K562 (cell line): ENCODE measurements at regions not wholly inside any gene's neighbourhood (a gene's known extent, or its start where the extent isn't known, plus 50 kb on each side); places are given as distances from the start of the nearest gene placed in this dataset.

Experiments used
- BACH1 ChIP-seq: fragments of 200-800 bp; sonication (Bioruptor generic); IDR thresholded peaks from 2 replicates; pipeline ENCODE4 v1.6.1; 2016; ENCODE audit warnings: missing genetic modification characterization, missing compliant biosample characterization
- BCOR ChIP-seq: fragments of 450-650 bp; IDR thresholded peaks from 2 replicates; pipeline ENCODE4 v1.6.1; 2016
- C11orf30 ChIP-seq: fragments of 450-650 bp; IDR thresholded peaks from 2 replicates; pipeline ENCODE4 v1.6.1; 2016; ENCODE audit warnings: low read depth, mild to moderate bottlenecking
- MAFF ChIP-seq: IDR thresholded peaks from 2 replicates; pipeline ENCODE4 v1.6.1; 2012; ENCODE audit warnings: low read length, improper control_type of control experiment
- MYNN ChIP-seq, 2 experiments: sonication (generic); formaldehyde crosslinking in 1 of 2; IDR thresholded peaks; 2 replicates each; pipeline versions ENCODE4 v1.5.0 to v1.6.1; 2016 to 2020; ENCODE audit warnings: antibody characterized with exemption in 1 of 2, missing genetic modification reagents in 1 of 2
- PHF20 ChIP-seq: fragments of 450-650 bp; IDR thresholded peaks from 2 replicates; pipeline ENCODE4 v1.6.1; 2018; ENCODE audit not compliant: partially characterized antibody
- PRPF4 ChIP-seq: fragments of 200-400 bp; formaldehyde crosslinking; IDR thresholded peaks from one replicate; pipeline ENCODE4 v1.6.1; 2017; ENCODE audit warnings: low read length, low read depth, mild to moderate bottlenecking; ENCODE audit not compliant: insufficient read depth, poor library complexity, severe bottlenecking
- TOE1 ChIP-seq, 2 experiments: fragments of 450-650 bp in 1 of 2; sonication (generic) in 1 of 2; formaldehyde crosslinking in 1 of 2; IDR thresholded peaks; 2 replicates each; pipeline versions ENCODE4 v1.7.1 to v1.8.0; 2016 to 2022; ENCODE audit warnings: borderline replicate concordance in 2 of 2, mild to moderate bottlenecking in 2 of 2, antibody characterized with exemption in 1 of 2, inconsistent platforms in 1 of 2, low read depth in 1 of 2, missing genetic modification reagents in 1 of 2, moderate library complexity in 1 of 2
- ZEB2 ChIP-seq: fragments of 450-650 bp; IDR thresholded peaks from 2 replicates; pipeline ENCODE4 v1.6.1; 2016
- ZNF316 ChIP-seq: fragments of 450-650 bp; IDR thresholded peaks from 2 replicates; pipeline ENCODE4 v1.6.1; 2016
- ZZZ3 ChIP-seq: fragments of 450-650 bp; IDR thresholded peaks from 2 replicates; pipeline ENCODE4 v1.6.1; 2016; ENCODE audit warnings: antibody characterized with exemption, mild to moderate bottlenecking, moderate library complexity
- TF ChIP-seq, protein P1 (sequence below), 2 experiments: fragments of 450-650 bp; IDR thresholded peaks; 2 replicates each; pipeline ENCODE4 v1.6.1; 2016; ENCODE audit warnings: mild to moderate bottlenecking in 2 of 2, borderline replicate concordance in 1 of 2, low read depth in 1 of 2, moderate library complexity in 1 of 2
- TF ChIP-seq, protein P2 (sequence below): conservative IDR thresholded peaks from 2 replicates; pipeline ENCODE4 v1.6.1; 2011; ENCODE audit warnings: low read depth, mild to moderate bottlenecking, low read length; ENCODE audit not compliant: control insufficient read depth
- TF ChIP-seq, protein P3 (sequence below): fragments of 250-450 bp; sonication (Bioruptor Pico); IDR thresholded peaks from 2 replicates; pipeline ENCODE4 v1.5.1; 2021; ENCODE audit warnings: mild to moderate bottlenecking

DNA sequence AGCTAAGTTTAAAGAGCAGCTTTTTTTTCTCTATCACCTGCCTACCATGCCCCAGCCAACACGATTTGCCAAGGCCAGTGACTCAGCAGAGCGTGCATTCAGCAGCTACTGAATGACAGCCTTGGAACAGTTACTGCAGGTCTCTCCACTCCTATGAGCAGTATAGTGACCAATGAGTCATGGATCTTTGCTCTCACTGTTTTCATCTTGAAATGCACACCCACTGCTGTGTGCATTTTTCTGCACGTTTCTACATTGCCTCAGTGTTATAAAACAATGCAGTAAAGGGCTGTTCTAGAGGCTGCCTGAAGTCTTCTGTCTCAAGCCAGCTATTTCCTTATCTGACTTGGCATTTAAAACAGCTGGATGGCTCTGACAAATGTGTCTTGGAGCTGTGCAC, 66.0 kb upstream of the C4orf54 start (continued):
- TF ChIP-seq, protein P1, sequence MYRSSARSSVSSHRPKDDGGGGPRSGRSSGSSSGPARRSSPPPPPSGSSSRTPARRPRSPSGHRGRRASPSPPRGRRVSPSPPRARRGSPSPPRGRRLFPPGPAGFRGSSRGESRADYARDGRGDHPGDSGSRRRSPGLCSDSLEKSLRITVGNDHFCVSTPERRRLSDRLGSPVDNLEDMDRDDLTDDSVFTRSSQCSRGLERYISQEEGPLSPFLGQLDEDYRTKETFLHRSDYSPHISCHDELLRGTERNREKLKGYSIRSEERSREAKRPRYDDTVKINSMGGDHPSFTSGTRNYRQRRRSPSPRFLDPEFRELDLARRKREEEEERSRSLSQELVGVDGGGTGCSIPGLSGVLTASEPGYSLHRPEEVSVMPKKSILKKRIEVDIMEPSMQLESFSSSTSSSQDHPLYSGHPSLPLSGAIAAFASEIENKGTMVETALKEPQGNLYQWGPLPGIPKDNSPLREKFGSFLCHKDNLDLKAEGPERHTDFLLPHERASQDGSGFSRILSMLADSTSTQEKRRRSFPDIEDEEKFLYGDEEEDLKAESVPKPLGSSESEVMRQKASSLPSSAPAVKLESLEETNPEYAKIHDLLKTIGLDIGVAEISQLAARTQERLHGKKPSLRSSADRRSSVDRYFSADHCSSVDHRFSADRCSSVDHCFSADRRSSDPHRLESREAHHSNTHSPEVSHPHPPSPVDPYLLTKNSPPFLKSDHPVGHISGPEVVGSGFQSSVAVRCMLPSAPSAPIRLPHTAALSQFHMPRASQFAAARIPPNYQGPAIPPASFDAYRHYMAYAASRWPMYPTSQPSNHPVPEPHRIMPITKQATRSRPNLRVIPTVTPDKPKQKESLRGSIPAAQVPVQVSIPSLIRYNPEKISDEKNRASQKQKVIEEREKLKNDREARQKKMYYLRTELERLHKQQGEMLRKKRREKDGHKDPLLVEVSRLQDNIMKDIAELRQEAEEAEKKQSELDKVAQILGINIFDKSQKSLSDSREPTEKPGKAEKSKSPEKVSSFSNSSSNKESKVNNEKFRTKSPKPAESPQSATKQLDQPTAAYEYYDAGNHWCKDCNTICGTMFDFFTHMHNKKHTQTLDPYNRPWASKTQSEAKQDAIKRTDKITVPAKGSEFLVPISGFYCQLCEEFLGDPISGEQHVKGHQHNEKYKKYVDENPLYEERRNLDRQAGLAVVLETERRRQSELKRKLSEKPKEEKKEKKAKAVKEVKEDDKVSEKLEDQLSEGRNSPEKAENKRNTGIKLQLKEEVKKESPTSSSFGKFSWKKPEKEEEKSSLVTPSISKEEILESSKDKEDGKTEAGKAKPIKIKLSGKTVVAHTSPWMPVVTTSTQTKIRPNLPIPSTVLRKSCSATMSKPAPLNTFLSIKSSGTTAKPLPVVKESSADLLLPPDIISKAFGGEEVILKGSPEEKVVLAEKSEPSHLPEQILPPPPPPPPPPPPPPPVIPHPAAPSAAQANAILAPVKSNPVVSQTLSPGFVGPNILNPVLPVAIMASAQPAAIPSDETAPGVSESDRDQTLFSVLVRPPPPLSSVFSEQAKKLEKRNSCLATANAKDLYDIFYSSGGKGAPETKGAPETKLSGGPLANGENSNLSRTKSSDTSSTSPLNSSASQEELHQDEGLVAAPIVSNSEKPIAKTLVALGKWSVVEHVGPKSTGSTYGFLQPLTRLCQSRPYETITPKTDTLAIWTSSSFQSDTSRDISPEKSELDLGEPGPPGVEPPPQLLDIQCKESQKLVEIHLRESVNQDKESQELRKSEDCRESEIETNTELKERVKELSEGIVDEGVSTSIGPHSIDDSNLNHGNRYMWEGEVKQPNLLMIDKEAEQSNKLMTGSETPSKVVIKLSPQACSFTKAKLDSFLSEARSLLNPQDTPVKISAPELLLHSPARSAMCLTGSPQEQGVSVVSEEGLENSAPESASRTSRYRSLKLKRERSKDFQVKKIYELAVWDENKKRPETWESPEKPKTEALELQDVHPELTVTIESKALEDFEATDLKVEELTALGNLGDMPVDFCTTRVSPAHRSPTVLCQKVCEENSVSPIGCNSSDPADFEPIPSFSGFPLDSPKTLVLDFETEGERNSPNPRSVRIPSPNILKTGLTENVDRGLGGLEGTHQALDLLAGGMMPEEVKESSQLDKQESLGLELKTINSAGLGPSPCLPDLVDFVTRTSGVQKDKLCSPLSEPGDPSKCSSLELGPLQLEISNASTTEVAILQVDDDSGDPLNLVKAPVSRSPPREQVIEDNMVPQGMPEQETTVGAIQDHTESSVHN (IDR thresholded peaks at IDR 0.05; ENCODE audit: borderline replicate concordance in 1 of 2, low read depth in 1 of 2) = peak in 1 of 2 experiments; percentile 19; a peak in 1 of 4 replicates
- TF ChIP-seq TOE1 (IDR thresholded peaks at IDR 0.05; ENCODE audit: borderline replicate concordance) = no peak
- no peak for TF ChIP-seq TOE1 (CRISPR knock-in tag; IDR thresholded peaks at IDR 0.05; ENCODE audit: borderline replicate concordance, low read depth)
- peak; percentile 92 for TF ChIP-seq C11orf30
- no peak for TF ChIP-seq ZEB2
- peak; percentile 89 for TF ChIP-seq ZNF316
- no peak for TF ChIP-seq PRPF4
- no peak for TF ChIP-seq ZZZ3
- no peak for TF ChIP-seq PHF20
- 0 out of 2 replicates have a peak, but pooled peaks have one; percentile 14 for TF ChIP-seq MYNN (IDR thresholded peaks at IDR 0.05)
- TF ChIP-seq MYNN (CRISPR knock-in tag; IDR thresholded peaks at IDR 0.05) = no peak
- TF ChIP-seq, protein P2, sequence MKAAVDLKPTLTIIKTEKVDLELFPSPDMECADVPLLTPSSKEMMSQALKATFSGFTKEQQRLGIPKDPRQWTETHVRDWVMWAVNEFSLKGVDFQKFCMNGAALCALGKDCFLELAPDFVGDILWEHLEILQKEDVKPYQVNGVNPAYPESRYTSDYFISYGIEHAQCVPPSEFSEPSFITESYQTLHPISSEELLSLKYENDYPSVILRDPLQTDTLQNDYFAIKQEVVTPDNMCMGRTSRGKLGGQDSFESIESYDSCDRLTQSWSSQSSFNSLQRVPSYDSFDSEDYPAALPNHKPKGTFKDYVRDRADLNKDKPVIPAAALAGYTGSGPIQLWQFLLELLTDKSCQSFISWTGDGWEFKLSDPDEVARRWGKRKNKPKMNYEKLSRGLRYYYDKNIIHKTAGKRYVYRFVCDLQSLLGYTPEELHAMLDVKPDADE = no peak
- TF ChIP-seq BCOR = no peak
- TF ChIP-seq, protein P3, sequence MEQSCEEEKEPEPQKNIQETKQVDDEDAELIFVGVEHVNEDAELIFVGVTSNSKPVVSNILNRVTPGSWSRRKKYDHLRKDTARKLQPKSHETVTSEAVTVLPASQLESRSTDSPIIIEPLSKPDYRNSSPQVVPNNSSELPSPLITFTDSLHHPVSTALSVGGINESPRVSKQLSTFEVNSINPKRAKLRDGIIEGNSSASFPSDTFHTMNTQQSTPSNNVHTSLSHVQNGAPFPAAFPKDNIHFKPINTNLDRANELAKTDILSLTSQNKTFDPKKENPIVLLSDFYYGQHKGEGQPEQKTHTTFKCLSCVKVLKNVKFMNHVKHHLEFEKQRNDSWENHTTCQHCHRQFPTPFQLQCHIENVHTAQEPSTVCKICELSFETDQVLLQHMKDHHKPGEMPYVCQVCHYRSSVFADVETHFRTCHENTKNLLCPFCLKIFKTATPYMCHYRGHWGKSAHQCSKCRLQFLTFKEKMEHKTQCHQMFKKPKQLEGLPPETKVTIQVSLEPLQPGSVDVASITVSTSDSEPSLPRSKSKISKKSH = no peak
- peak; percentile 72; the same call in 1 of the 2 replicates for TF ChIP-seq BACH1 (tag)
- peak; percentile 92 for TF ChIP-seq MAFF
